Central memory CD8-positive, alpha-beta T cell (primary cell): ENCODE measurements at regions not wholly inside any gene's neighbourhood (a gene's known extent, or its start where the extent isn't known, plus 50 kb on each side); places are given as distances from the start of the nearest gene placed in this dataset.
"Not testable (repeated sequence)": the region's sequence is repeated elsewhere in the genome, so short reads cannot be mapped to it uniquely, and the experiment has no call there.

ENCODE experiments used
- ATAC-seq: fragments of 150-1000 bp; cut with Tn5 transposase; replicated peaks from 2 replicates; pipeline ENCODE4 v1.10.0; 2022; ENCODE audit warnings: mild to moderate bottlenecking, moderate FRiP score, moderate number of reproducible peaks; ENCODE audit not compliant: poor library complexity, severe bottlenecking; ENCODE audit errors: extremely low read depth
- DNase-seq, 2 donors: peaks; one replicate each; pipeline ENCODE4 v3.0.0; 2021; ENCODE audit warnings: low spot score in 2 of 2
- H3K27ac Mint-ChIP-seq: one replicate; pipeline ENCODE4 v1.8.0; 2022; ENCODE audit warnings: low read depth, mild to moderate bottlenecking, moderate library complexity, mixed read lengths
- H3K27me3 Mint-ChIP-seq: one replicate; pipeline ENCODE4 v1.8.0; 2022; ENCODE audit warnings: mixed read lengths
- H3K36me3 Mint-ChIP-seq: one replicate; pipeline ENCODE4 v1.8.0; 2022; ENCODE audit warnings: mild to moderate bottlenecking, moderate library complexity, mixed read lengths; ENCODE audit not compliant: insufficient read depth
- H3K4me1 Mint-ChIP-seq: one replicate; pipeline ENCODE4 v1.8.0; 2022; ENCODE audit warnings: mixed read lengths
- H3K4me3 Mint-ChIP-seq: one replicate; pipeline ENCODE4 v1.8.0; 2022; ENCODE audit warnings: mild to moderate bottlenecking, moderate library complexity, mixed read lengths
- H3K9me3 Mint-ChIP-seq: one replicate; pipeline ENCODE4 v1.8.0; 2022; ENCODE audit warnings: mixed read lengths

- DNase-seq (no peak), ATAC-seq (no peak)
- peaks cover 87% of the 10 kb centered on the region for H3K27me3 Mint-ChIP-seq
- H3K4me1 Mint-ChIP-seq: no peaks in the 10 kb centered on the region
- H3K4me3 Mint-ChIP-seq: no peak overlapping the region
- H3K9me3 Mint-ChIP-seq: peaks cover 4% of the 10 kb centered on the region
- H3K36me3 Mint-ChIP-seq: no peaks in the 10 kb centered on the region
- H3K27ac Mint-ChIP-seq: no peak overlapping the region
These were observed 111.1 kb upstream of the ETV3 start for GRCh38 chr1:157249326-157249725.

DNA sequence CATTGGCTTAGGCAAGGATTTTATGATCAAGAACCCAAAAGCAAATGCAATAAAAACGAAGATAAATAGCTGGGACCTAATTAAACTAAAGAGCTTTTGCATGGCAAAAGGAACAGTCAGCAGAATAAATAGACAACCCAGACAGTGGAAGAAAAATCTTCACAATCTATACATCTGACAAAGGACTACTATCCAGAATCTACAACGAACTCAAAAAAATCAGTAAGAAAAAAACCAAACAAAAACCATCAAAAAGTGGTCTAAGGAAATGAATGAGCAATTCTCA is 109.5 kb upstream of the ETV3 start:
- not testable (repeated sequence) for DNase-seq, ATAC-seq, H3K4me1 Mint-ChIP-seq, H3K9me3 Mint-ChIP-seq, H3K36me3 Mint-ChIP-seq, H3K4me3 Mint-ChIP-seq, H3K27ac Mint-ChIP-seq
- peaks cover 74% of the 10 kb centered on the region for H3K27me3 Mint-ChIP-seq

DNA sequence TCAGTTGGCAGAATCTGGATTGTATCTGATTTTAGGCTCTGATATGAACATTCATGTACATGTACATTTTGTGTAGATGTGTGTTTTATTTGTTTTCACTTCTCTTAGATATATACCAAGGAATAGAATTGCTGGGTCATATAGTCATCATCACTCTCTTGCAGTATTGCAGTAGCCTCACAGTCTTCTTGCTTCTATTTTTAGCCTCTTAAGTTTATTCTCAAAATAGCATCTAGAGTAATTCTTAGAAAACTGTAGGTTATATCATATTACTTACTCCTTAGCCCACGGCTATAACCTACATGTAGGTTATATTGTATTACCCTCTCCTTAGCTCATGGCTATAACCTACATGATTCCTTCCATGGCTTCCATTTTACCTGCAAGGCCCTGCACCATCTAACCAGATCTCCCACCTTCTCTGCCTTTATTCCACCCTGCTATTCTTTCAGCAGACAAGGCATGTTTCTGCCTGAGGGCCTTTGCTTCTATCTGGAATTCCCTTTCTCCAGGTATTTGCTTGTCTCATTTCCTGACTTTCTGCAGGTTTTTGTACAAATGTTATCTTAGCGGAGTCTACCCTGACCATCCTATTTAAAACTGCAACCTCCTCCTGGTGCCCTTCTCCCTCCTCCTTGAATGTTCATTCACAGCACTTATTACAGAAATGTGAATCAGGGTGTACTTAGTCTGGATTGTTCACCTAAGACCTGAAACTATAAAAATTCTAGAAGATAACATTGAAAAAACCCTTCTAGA is 109.0 kb upstream of the ETV3 start:
- Mint-ChIP-seq H3K36me3 (no peaks in the 10 kb centered on the region), H3K27me3 (peaks cover 69% of the 10 kb centered on the region), H3K4me1 (no peaks in the 10 kb centered on the region), H3K27ac (no peak overlapping the region), H3K4me3 (no peak overlapping the region), H3K9me3 (peaks cover 4% of the 10 kb centered on the region)
- DNase-seq: no peak
- ATAC-seq: no peak

- no peak overlapping the region for H3K27ac Mint-ChIP-seq
- no peaks in the 10 kb centered on the region for H3K36me3 Mint-ChIP-seq
- ATAC-seq: no peak
- H3K4me1 Mint-ChIP-seq: no peaks in the 10 kb centered on the region
- peaks cover 58% of the 10 kb centered on the region for H3K27me3 Mint-ChIP-seq
- H3K9me3 Mint-ChIP-seq: peaks cover 4% of the 10 kb centered on the region
- H3K4me3 Mint-ChIP-seq: no peak overlapping the region
- DNase-seq: no peak
These were observed 107.6 kb upstream of the ETV3 start for GRCh38 chr1:157245823-157246222.

- Mint-ChIP-seq H3K9me3 (peaks cover 4% of the 10 kb centered on the region), H3K27me3 (peaks cover 47% of the 10 kb centered on the region), H3K4me1 (no peaks in the 10 kb centered on the region), H3K4me3 (no peak overlapping the region), H3K27ac (no peak overlapping the region), H3K36me3 (no peaks in the 10 kb centered on the region)
- DNase-seq: no peak
- ATAC-seq: no peak
These were observed 103.0 kb upstream of the ETV3 start for GRCh38 chr1:157241185-157241538.

- Mint-ChIP-seq H3K36me3 (no peaks in the 10 kb centered on the region), H3K4me3 (no peak overlapping the region), H3K27ac (no peak overlapping the region), H3K9me3 (peaks cover 4% of the 10 kb centered on the region), H3K27me3 (peaks cover 45% of the 10 kb centered on the region), H3K4me1 (no peaks in the 10 kb centered on the region)
- no peak for ATAC-seq
- no peak for DNase-seq
These were observed 102.4 kb upstream of the ETV3 start for GRCh38 chr1:157240495-157241184.

- Mint-ChIP-seq H3K27me3 (peaks cover 44% of the 10 kb centered on the region), H3K9me3 (peaks cover 4% of the 10 kb centered on the region), H3K36me3 (no peaks in the 10 kb centered on the region), H3K4me1 (no peaks in the 10 kb centered on the region), H3K4me3 (no peak overlapping the region), H3K27ac (no peak overlapping the region)
- no peak for DNase-seq
- ATAC-seq: no peak
These were observed 101.7 kb upstream of the ETV3 start for GRCh38 chr1:157239936-157240335.

DNA sequence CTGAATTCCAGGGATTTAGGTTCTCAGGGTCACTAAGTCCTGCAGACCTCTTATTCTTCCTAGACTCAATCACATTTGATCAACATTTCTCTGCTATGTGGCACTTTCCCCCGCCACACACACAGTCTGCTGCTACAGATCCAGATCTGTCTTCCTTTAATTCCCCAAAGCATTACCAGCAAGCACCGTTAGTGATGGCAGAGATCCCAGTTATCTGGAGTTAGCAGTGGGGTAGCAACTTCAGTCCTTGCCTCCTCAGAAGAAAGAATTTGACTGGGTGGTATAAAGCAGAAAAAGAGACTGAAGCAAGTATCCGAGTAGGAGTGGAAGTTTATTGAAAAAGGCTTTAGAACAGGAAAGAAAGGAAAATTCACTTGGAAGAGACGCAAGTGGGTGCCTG is 100.4 kb upstream of the ETV3 start:
- Mint-ChIP-seq H3K4me1 (no peaks in the 10 kb centered on the region), H3K36me3 (no peaks in the 10 kb centered on the region), H3K27ac (no peak overlapping the region), H3K4me3 (no peak overlapping the region), H3K9me3 (no peaks in the 10 kb centered on the region), H3K27me3 (peaks cover 35% of the 10 kb centered on the region)
- ATAC-seq: no peak
- DNase-seq: no peak

DNA sequence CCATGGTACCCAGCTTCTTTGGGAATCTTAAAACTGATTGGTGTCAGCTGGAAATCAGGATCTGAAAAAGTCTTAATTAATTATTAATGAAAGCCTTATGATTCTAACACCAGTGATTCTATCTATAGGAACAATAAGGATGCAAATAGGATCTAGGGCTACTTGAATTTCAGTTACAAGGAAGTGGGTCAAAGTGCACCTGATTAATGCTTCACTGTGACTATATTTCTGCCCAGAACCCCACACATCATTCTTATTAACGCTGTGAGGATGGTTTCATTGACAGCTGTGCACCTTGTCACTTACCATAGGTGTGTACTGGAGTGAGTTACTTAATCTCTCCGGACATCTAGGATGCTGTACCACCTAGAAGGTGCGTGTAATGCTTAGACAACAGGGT is 99.8 kb upstream of the ETV3 start:
- no peak for DNase-seq
- Mint-ChIP-seq H3K4me3 (no peak overlapping the region), H3K27ac (no peak overlapping the region), H3K27me3 (peaks cover 35% of the 10 kb centered on the region), H3K4me1 (no peaks in the 10 kb centered on the region), H3K9me3 (no peaks in the 10 kb centered on the region), H3K36me3 (no peaks in the 10 kb centered on the region)
- no peak for ATAC-seq

DNA sequence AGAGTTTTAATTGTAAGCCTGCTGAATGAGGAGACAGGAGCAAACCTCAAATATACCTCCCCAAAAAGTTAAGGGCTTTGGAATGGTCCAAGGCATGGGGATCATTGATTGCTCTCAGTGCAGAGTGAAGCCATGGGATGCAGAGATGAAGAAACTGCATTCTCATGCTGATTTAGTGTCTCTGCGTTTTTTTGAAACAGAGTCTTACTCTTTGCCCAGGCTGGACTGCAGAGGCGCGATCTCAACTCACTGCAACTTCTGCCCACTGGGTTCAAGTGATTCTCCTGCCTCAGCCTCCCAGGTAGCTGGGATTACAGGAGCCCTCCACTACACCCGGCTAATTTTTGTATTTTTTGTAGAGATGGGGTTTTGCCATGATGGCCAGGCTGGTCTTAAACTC is 99.3 kb upstream of the ETV3 start:
- H3K9me3 Mint-ChIP-seq: no peaks in the 10 kb centered on the region
- H3K4me3 Mint-ChIP-seq: no peak overlapping the region
- peaks cover 35% of the 10 kb centered on the region for H3K27me3 Mint-ChIP-seq
- ATAC-seq: no peak
- no peak for DNase-seq
- no peaks in the 10 kb centered on the region for H3K4me1 Mint-ChIP-seq
- no peak overlapping the region for H3K27ac Mint-ChIP-seq
- H3K36me3 Mint-ChIP-seq: no peaks in the 10 kb centered on the region

DNA sequence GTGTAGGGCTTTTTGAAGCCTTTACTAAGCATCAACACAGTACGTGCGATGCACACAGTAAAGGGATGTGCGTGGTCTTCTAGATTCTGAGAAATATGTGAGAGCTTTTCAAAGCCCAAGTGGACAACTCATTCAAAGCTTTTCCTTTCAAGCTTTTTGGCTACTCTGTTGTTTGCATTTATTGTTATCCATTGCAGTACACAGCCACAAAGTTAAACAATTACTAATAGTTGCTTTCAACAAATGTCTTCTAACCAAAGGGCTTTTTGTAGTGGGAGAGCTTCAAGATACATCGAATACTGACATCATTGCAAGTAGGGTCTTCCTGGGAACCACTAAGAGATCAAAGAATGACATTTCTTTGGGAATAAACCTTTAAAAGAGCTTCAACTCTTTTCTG is 97.9 kb upstream of the ETV3 start:
- peaks cover 48% of the 10 kb centered on the region for H3K27me3 Mint-ChIP-seq

DNA sequence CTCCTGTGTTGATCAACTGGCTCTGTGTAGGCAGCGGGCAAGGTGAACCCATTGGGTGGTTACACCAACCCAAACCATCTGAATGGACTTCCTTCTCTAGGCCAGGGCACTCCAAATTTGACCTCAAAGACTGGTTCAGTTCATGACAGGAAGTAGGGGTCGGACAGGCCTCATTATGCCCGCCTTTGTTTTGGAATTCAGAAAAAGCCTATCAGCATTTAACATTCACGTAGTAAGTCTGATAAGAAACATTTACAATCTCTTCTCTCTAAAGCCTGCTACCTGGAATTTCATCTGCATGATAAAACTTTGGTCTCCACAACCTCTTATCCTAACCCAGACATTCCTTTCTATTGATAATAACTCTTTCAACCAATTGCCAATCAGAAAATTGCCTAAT is 97.1 kb upstream of the ETV3 start:
- no peaks in the 10 kb centered on the region for H3K9me3 Mint-ChIP-seq
- ATAC-seq: no peak
- no peaks in the 10 kb centered on the region for H3K36me3 Mint-ChIP-seq
- no peaks in the 10 kb centered on the region for H3K4me1 Mint-ChIP-seq
- no peak for DNase-seq
- no peak overlapping the region for H3K27ac Mint-ChIP-seq
- no peak overlapping the region for H3K4me3 Mint-ChIP-seq
- peaks cover 52% of the 10 kb centered on the region for H3K27me3 Mint-ChIP-seq

More for the DNA sequence above, 97.9 kb upstream of the ETV3 start:
- Mint-ChIP-seq H3K9me3 (no peaks in the 10 kb centered on the region), H3K36me3 (no peaks in the 10 kb centered on the region), H3K27ac (no peak overlapping the region), H3K4me1 (no peaks in the 10 kb centered on the region), H3K4me3 (no peak overlapping the region)
- DNase-seq: no peak
- ATAC-seq: no peak

GRCh38 chr1:157234705-157235273 is 96.6 kb upstream of the ETV3 start:
- no peak for DNase-seq
- no peaks in the 10 kb centered on the region for H3K4me1 Mint-ChIP-seq

More at GRCh38 chr1:157234705-157235273, 96.6 kb upstream of the ETV3 start:
- ATAC-seq: no peak
- Mint-ChIP-seq H3K4me3 (no peak overlapping the region), H3K27ac (no peak overlapping the region), H3K9me3 (no peaks in the 10 kb centered on the region), H3K27me3 (peaks cover 52% of the 10 kb centered on the region), H3K36me3 (no peaks in the 10 kb centered on the region)
